Caco-2 (cell line): ENCODE measurements at regions not wholly inside any gene's neighbourhood (a gene's known extent, or its start where the extent isn't known, plus 50 kb on each side); places are given as distances from the start of the nearest gene placed in this dataset.
"Not testable (repeated sequence)": the region's sequence is repeated elsewhere in the genome, so short reads cannot be mapped to it uniquely, and the experiment has no call there.

Source experiments
- BruUV-seq: library from RNA; stranded (reverse); fragments of 400-500 nt; replicated peaks from 2 replicates; lab custom pipeline; 2021; lab: Mats Ljungman, UMichigan
- CTCF ChIA-PET: fragments of 300-600 bp; sonication (Branson Sonifier 250); formaldehyde crosslinking; loops from one replicate; lab custom pipeline; 2022; ENCODE audit warnings: antibody characterized with exemption; lab: Charles Lee
- POLR2A ChIA-PET: fragments of 300-600 bp; sonication (Branson Sonifier 250); formaldehyde crosslinking; loops from one replicate; lab custom pipeline; 2022; ENCODE audit warnings: antibody characterized with exemption; lab: Charles Lee
- DNase-seq, 2 experiments: peaks; one replicate each; pipeline versions ENCODE4 v3.0.0 to v3.0.0-alpha.2; 2020 to 2022
- H3K27me3 ChIP-seq: replicated peaks from 2 replicates; pipeline ENCODE4 v1.6.0; 2011; ENCODE audit warnings: low read length; ENCODE audit not compliant: control insufficient read depth, insufficient read depth
- H3K36me3 ChIP-seq: 2 replicates; pipeline ENCODE4 v1.5.1; 2011; ENCODE audit warnings: low read length; ENCODE audit not compliant: control insufficient read depth, insufficient read depth
- H3K4me1 ChIP-seq: fragments of 250-450 bp; sonication (Bioruptor Pico); 2 replicates; pipeline ENCODE4 v1.5.1; 2020; ENCODE audit warnings: mild to moderate bottlenecking
- H3K4me3 ChIP-seq: 2 replicates; pipeline ENCODE4 v1.5.1; 2011; ENCODE audit warnings: low read depth, mild to moderate bottlenecking, control low read depth, low read length
- H3K9me3 ChIP-seq: fragments of 250-450 bp; sonication (Bioruptor Pico); 2 replicates; pipeline ENCODE4 v1.5.1; 2020; ENCODE audit warnings: mild to moderate bottlenecking, moderate library complexity
- H3K27ac Mint-ChIP-seq: one replicate; pipeline ENCODE4 v1.8.0; 2022; ENCODE audit warnings: mixed read lengths; ENCODE audit not compliant: unreplicated experiment
- H3K27me3 Mint-ChIP-seq: one replicate; pipeline ENCODE4 v1.8.0; 2022; ENCODE audit warnings: mixed read lengths; ENCODE audit not compliant: insufficient read depth, unreplicated experiment
- H3K36me3 Mint-ChIP-seq: one replicate; pipeline ENCODE4 v1.8.0; 2022; ENCODE audit warnings: mild to moderate bottlenecking, mixed read lengths; ENCODE audit not compliant: insufficient read depth, unreplicated experiment
- H3K4me1 Mint-ChIP-seq: one replicate; pipeline ENCODE4 v1.8.0; 2022; ENCODE audit warnings: low read depth, mixed read lengths; ENCODE audit not compliant: unreplicated experiment
- H3K4me3 Mint-ChIP-seq: one replicate; pipeline ENCODE4 v1.8.0; 2022; ENCODE audit warnings: mild to moderate bottlenecking, moderate library complexity, mixed read lengths; ENCODE audit not compliant: unreplicated experiment
- H3K9me3 Mint-ChIP-seq: one replicate; pipeline ENCODE4 v1.8.0; 2022; ENCODE audit warnings: mixed read lengths; ENCODE audit not compliant: unreplicated experiment
- CTCF ChIP-seq, 2 experiments: fragments of 200-600 bp in 1 of 2; IDR thresholded peaks; 1 replicate in 1 of 2; 2 replicates in 1 of 2; pipeline versions ENCODE4 v1.5.1 to v1.8.0; 2011 to 2022; ENCODE audit warnings: antibody characterized with exemption in 1 of 2, control low read depth in 1 of 2, inconsistent platforms in 1 of 2, low read depth in 1 of 2, low read length in 1 of 2, mild to moderate bottlenecking in 1 of 2, moderate library complexity in 1 of 2; ENCODE audit not compliant: insufficient read depth in 1 of 2, severe bottlenecking in 1 of 2, unreplicated experiment in 1 of 2
- intact Hi-C: fragments of 100-400 bp; cut with micrococcal nuclease; formaldehyde crosslinking; loops from one replicate; pipeline ENCODE4 v1.10.0; 2022; ENCODE audit not compliant: unreplicated experiment

DNA sequence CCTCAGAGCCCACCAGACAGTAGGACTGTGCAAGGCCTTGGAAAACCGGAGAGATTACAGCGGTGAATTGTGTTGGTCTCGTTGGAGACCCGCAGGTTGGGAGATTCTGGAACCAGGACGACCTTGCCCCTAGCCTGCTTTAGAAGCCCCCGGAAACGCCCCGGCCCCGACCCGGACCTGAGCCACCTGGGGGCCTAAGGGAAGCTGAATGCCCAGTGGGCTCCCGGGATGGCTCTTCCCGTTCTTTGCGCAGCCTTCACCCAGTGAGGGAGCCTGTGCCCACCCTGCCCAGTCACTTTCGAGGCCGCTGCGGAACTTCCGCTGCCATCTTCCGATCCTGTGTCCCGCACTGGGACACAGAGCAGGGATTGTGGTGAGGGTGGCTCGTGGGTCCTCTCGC lies 254.4 kb downstream of the FAM72C start:
- Histone ChIP-seq H3K4me3 (no peak overlapping the region), H3K36me3 (no peaks in the 10 kb centered on the region), H3K9me3 (no peaks in the 10 kb centered on the region), H3K27me3 (no peaks in the 10 kb centered on the region), H3K4me1 (0 out of 2 replicates have a peak, but pooled peaks cover 3% of the 10 kb centered on the region)
- no peak overlapping the region for H3K4me3 Mint-ChIP-seq
- ChIA-PET CTCF (no interaction called here), POLR2A (no interaction called here)
- no peak for TF ChIP-seq CTCF (IDR thresholded peaks at IDR 0.05; ENCODE audit: insufficient read depth in 1 of 2, low read depth in 1 of 2, low read length in 1 of 2, severe bottlenecking in 1 of 2, unreplicated experiment in 1 of 2)
- H3K27ac Mint-ChIP-seq, result no peak overlapping the region
- no peaks in the 10 kb centered on the region for H3K9me3 Mint-ChIP-seq
- H3K36me3 Mint-ChIP-seq, result no peaks in the 10 kb centered on the region
- no peaks in the 10 kb centered on the region for H3K27me3 Mint-ChIP-seq
- DNase-seq, result no peak
- no peaks in the 10 kb centered on the region for H3K4me1 Mint-ChIP-seq
- intact Hi-C loops, result no loop called here
- BruUV-seq, result no TSS peak

GRCh38 chr1:143714913-143715312 lies 256.9 kb downstream of the FAM72C start:
- H3K4me3 ChIP-seq, H3K4me1 ChIP-seq, H3K27me3 Mint-ChIP-seq, H3K36me3 Mint-ChIP-seq, H3K9me3 ChIP-seq, H3K4me1 Mint-ChIP-seq, H3K4me3 Mint-ChIP-seq, BruUV-seq, H3K9me3 Mint-ChIP-seq, intact Hi-C loops, POLR2A ChIA-PET, H3K27ac Mint-ChIP-seq, DNase-seq, H3K27me3 ChIP-seq, CTCF ChIA-PET, H3K36me3 ChIP-seq: not testable (repeated sequence)

- H3K27me3 Mint-ChIP-seq, H3K36me3 Mint-ChIP-seq, H3K27ac Mint-ChIP-seq, H3K4me1 ChIP-seq, H3K36me3 ChIP-seq, BruUV-seq, intact Hi-C loops, POLR2A ChIA-PET, H3K4me3 ChIP-seq, H3K9me3 ChIP-seq, CTCF ChIA-PET, H3K4me3 Mint-ChIP-seq, H3K4me1 Mint-ChIP-seq, H3K9me3 Mint-ChIP-seq, H3K27me3 ChIP-seq: not testable (repeated sequence)
- peak in 1 of 2 experiments; percentile 7 for DNase-seq
- TF ChIP-seq CTCF (IDR thresholded peaks at IDR 0.05; ENCODE audit: insufficient read depth in 1 of 2, low read depth in 1 of 2, low read length in 1 of 2, severe bottlenecking in 1 of 2, unreplicated experiment in 1 of 2), result peak; percentile 21 to 35
These were observed 262.1 kb downstream of the FAM72C start for GRCh38 chr1:143709606-143710259.

GRCh38 chr1:143702739-143703138 lies 269.0 kb downstream of the FAM72C start:
- H3K9me3 Mint-ChIP-seq, BruUV-seq, POLR2A ChIA-PET: not testable (repeated sequence)

More at GRCh38 chr1:143702739-143703138, 269.0 kb downstream of the FAM72C start:
- H3K4me1 ChIP-seq, H3K4me3 Mint-ChIP-seq, intact Hi-C loops, H3K27me3 ChIP-seq, H3K9me3 ChIP-seq, H3K4me1 Mint-ChIP-seq, CTCF ChIA-PET, H3K36me3 ChIP-seq, H3K4me3 ChIP-seq, H3K27me3 Mint-ChIP-seq, DNase-seq, H3K36me3 Mint-ChIP-seq, H3K27ac Mint-ChIP-seq: not testable (repeated sequence)
